IMR-90 (cell line): ENCODE measurements at regions not wholly inside any gene's neighbourhood (a gene's known extent, or its start where the extent isn't known, plus 50 kb on each side); places are given as distances from the start of the nearest gene placed in this dataset.

Source experiments
- ATAC-seq: fragments of 200-7000 bp; cut with Tn5 transposase; 2 replicates; pipeline ENCODE4 v1.9.1; 2020; ENCODE audit warnings: low read depth, mild to moderate bottlenecking, moderate library complexity
- BruUV-seq: library from RNA; stranded (reverse); fragments of 400-500 nt; replicated peaks from 2 replicates; lab custom pipeline; 2021; lab: Mats Ljungman, UMichigan
- CTCF ChIA-PET: fragments of 300-600 bp; formaldehyde crosslinking; extraction: SDS; loops from one replicate; lab custom pipeline; 2021; ENCODE audit warnings: antibody characterized with exemption; lab: Yijun Ruan, JAX
- POLR2A ChIA-PET: fragments of 300-600 bp; sonication (Branson Sonifier 250); formaldehyde crosslinking; loops from one replicate; lab custom pipeline; 2022; ENCODE audit warnings: antibody characterized with exemption; ENCODE audit not compliant: unreplicated experiment; lab: Charles Lee
- DNase-seq: peaks from one replicate; pipeline ENCODE4 v3.0.0; 2013
- H2AFZ ChIP-seq: replicated peaks from 2 replicates; pipeline ENCODE3; 2013; ENCODE audit warnings: low read length, mild to moderate bottlenecking; ENCODE audit not compliant: poor library complexity
- H2AK5ac ChIP-seq: 2 replicates; pipeline ENCODE4 v1.6.1; 2013; ENCODE audit warnings: low read depth, low read length, inconsistent platforms
- H2AK9ac ChIP-seq: replicated peaks from 2 replicates; pipeline ENCODE3; 2013; ENCODE audit warnings: mild to moderate bottlenecking, low read depth, low read length, moderate library complexity; ENCODE audit not compliant: poor library complexity
- H2BK120ac ChIP-seq: 2 replicates; pipeline ENCODE4 v1.6.1; 2013; ENCODE audit warnings: low read depth, low read length, inconsistent platforms
- H2BK15ac ChIP-seq: 3 replicates; pipeline ENCODE4 v1.6.1; 2013; ENCODE audit warnings: low read depth, low read length, inconsistent platforms
- H2BK20ac ChIP-seq: 2 replicates; pipeline ENCODE4 v1.6.1; 2013; ENCODE audit warnings: low read depth, mild to moderate bottlenecking, inconsistent platforms, low read length, moderate library complexity
- H2BK5ac ChIP-seq: 2 replicates; pipeline ENCODE4 v1.6.1; 2013; ENCODE audit warnings: mild to moderate bottlenecking, low read depth, low read length, inconsistent platforms; ENCODE audit not compliant: poor library complexity, severe bottlenecking
- H3K14ac ChIP-seq: replicated peaks from 2 replicates; pipeline ENCODE4 v1.6.1; 2013; ENCODE audit warnings: low read depth, low read length, inconsistent platforms
- H3K18ac ChIP-seq: 2 replicates; pipeline ENCODE4 v1.6.1; 2013; ENCODE audit warnings: low read depth, low read length, control low read depth
- H3K23ac ChIP-seq: 2 replicates; pipeline ENCODE4 v1.6.1; 2013; ENCODE audit warnings: low read depth, low read length, inconsistent platforms
- H3K27ac ChIP-seq: 2 replicates; pipeline ENCODE4 v1.5.1; 2013; ENCODE audit warnings: mild to moderate bottlenecking, control low read depth, low read length; ENCODE audit not compliant: insufficient read depth
- H3K27me3 ChIP-seq: 2 replicates; pipeline ENCODE4 v1.6.1; 2013; ENCODE audit warnings: low read length; ENCODE audit not compliant: control insufficient read depth, insufficient read depth
- H3K36me3 ChIP-seq: 2 replicates; pipeline ENCODE4 v1.6.1; 2013; ENCODE audit warnings: low read length, mixed read lengths; ENCODE audit not compliant: control insufficient read depth, insufficient read depth
- H3K4ac ChIP-seq: 2 replicates; pipeline ENCODE4 v1.6.1; 2013; ENCODE audit warnings: low read depth, low read length, inconsistent platforms
- H3K4me1 ChIP-seq: 2 replicates; pipeline ENCODE4 v1.6.1; 2013; ENCODE audit warnings: low read length, mixed read lengths; ENCODE audit not compliant: control insufficient read depth, insufficient read depth
- H3K4me2 ChIP-seq: 2 replicates; pipeline ENCODE4 v1.6.1; 2013; ENCODE audit warnings: low read depth, mild to moderate bottlenecking, control low read depth, low read length, moderate library complexity
- H3K4me3 ChIP-seq: 2 replicates; pipeline ENCODE4 v1.5.1; 2013; ENCODE audit warnings: low read depth, mild to moderate bottlenecking, control low read depth, low read length, moderate library complexity; ENCODE audit not compliant: insufficient read depth
- H3K56ac ChIP-seq: 2 replicates; pipeline ENCODE4 v1.6.1; 2013; ENCODE audit warnings: low read length, inconsistent platforms; ENCODE audit not compliant: insufficient read depth; ENCODE audit errors: extremely low read depth
- H3K79me1 ChIP-seq, 2 experiments: 2 replicates each; pipeline ENCODE4 v1.6.1; 2013; ENCODE audit warnings: low read length in 2 of 2, inconsistent platforms in 1 of 2, low read depth in 1 of 2
- H3K9ac ChIP-seq: 2 replicates; pipeline ENCODE4 v1.6.1; 2013; ENCODE audit warnings: low read depth, low read length, control low read depth
- H3K9me1 ChIP-seq: 2 replicates; pipeline ENCODE4 v1.6.1; 2013; ENCODE audit warnings: low read length, inconsistent platforms; ENCODE audit not compliant: insufficient read depth
- H3K9me3 ChIP-seq: 2 replicates; pipeline ENCODE4 v1.6.1; 2013; ENCODE audit warnings: low read length; ENCODE audit not compliant: control insufficient read depth, insufficient read depth
- H4K20me1 ChIP-seq: 2 replicates; pipeline ENCODE4 v1.6.1; 2013; ENCODE audit warnings: low read length, inconsistent platforms; ENCODE audit not compliant: insufficient read depth
- H4K5ac ChIP-seq: 2 replicates; pipeline ENCODE4 v1.6.1; 2013; ENCODE audit warnings: mild to moderate bottlenecking, low read depth, low read length, control low read depth
- H4K8ac ChIP-seq, 2 experiments: 2 replicates each; pipeline ENCODE4 v1.6.1; 2013; ENCODE audit warnings: low read depth in 2 of 2, low read length in 2 of 2, control low read depth in 1 of 2, inconsistent platforms in 1 of 2
- H4K91ac ChIP-seq: 2 replicates; pipeline ENCODE4 v1.6.1; 2013; ENCODE audit warnings: low read depth, low read length, inconsistent platforms; ENCODE audit not compliant: insufficient read depth
- BHLHE40 ChIP-seq: fragments of 150-350 bp; IDR thresholded peaks from 2 replicates; pipeline ENCODE4 v1.6.1; 2016; ENCODE audit warnings: mild to moderate bottlenecking, low read depth, low read length
- CHD1 ChIP-seq: IDR thresholded peaks from 2 replicates; pipeline ENCODE4 v1.6.1; 2012; ENCODE audit warnings: low read depth, low read length, improper control_type of control experiment
- FOS ChIP-seq: fragments of 150-350 bp; IDR thresholded peaks from 2 replicates; pipeline ENCODE4 v1.6.1; 2016; ENCODE audit warnings: low read depth, low read length
- MXI1 ChIP-seq: IDR thresholded peaks from 2 replicates; pipeline ENCODE4 v1.6.1; 2012; ENCODE audit warnings: low read depth, mild to moderate bottlenecking, low read length, moderate library complexity, borderline replicate concordance
- NFE2L2 ChIP-seq: fragments of 150-350 bp; IDR thresholded peaks from 2 replicates; pipeline ENCODE4 v1.6.1; 2016; ENCODE audit warnings: low read depth, mild to moderate bottlenecking, low read length
- POLR2A ChIP-seq: IDR thresholded peaks from 2 replicates; pipeline ENCODE4 v1.6.1; 2012; ENCODE audit warnings: mild to moderate bottlenecking, low read depth, low read length
- RFX5 ChIP-seq: IDR thresholded peaks from 2 replicates; pipeline ENCODE4 v1.8.0; 2012; ENCODE audit warnings: low read depth, mild to moderate bottlenecking, low read length, moderate library complexity
- SMC3 ChIP-seq: fragments of 150-350 bp; IDR thresholded peaks from 2 replicates; pipeline ENCODE4 v1.6.1; 2016; ENCODE audit warnings: low read depth, mild to moderate bottlenecking, antibody characterized with exemption, low read length, moderate library complexity
- USF2 ChIP-seq: fragments of 150-350 bp; IDR thresholded peaks from 2 replicates; pipeline ENCODE4 v1.6.1; 2017; ENCODE audit warnings: mild to moderate bottlenecking, antibody characterized with exemption, low read length, low read depth
- WGBS, 2 experiments: methylation state at CpG; one replicate each; pipeline versions ENCODE4 v1.1.5 to v1.1.7; 2013; ENCODE audit warnings: missing lambda C conversion rate in 2 of 2; ENCODE audit not compliant: insufficient read length in 1 of 2; ENCODE audit errors: extremely low coverage in 2 of 2; 5-methylcytosine and 5-hydroxymethylcytosine counted together
- dilution Hi-C: fragments of 300-500 bp; cut with HindIII; formaldehyde crosslinking; loops from one replicate; pipeline ENCODE4 v1.14.3; 2018; ENCODE audit warnings: low sequenced_read_pairs; ENCODE audit not compliant: unreplicated experiment
- in situ Hi-C: fragments of 300-500 bp; cut with MboI; formaldehyde crosslinking; loops from 3 replicates; pipeline ENCODE4 v1.14.3; 2019; ENCODE audit warnings: low sequenced_read_pairs, inconsistent platforms, mixed read lengths
- intact Hi-C: fragments of 100-400 bp; cut with micrococcal nuclease; formaldehyde crosslinking; loops from 2 replicates; pipeline ENCODE4 v1.10.0; 2022
- TF ChIP-seq, protein P1 (sequence below): fragments of 150-350 bp; IDR thresholded peaks from 2 replicates; pipeline ENCODE4 v1.6.1; 2016; ENCODE audit warnings: low read depth, mild to moderate bottlenecking, low read length, moderate library complexity, borderline replicate concordance

GRCh38 chr4:58254291-58254690, 1144.1 kb upstream of the IGFBP7 start:
- Histone ChIP-seq H2BK15ac (no peak overlapping the region), H3K56ac (no peak overlapping the region), H3K79me1 (no peaks in the 10 kb centered on the region), H3K9me3 (peaks cover 6% of the 10 kb centered on the region; the same call in 1 of the 2 replicates), H3K36me3 (no peaks in the 10 kb centered on the region), H2AK5ac (no peak overlapping the region), H4K8ac (no peak overlapping the region), H2BK20ac (no peak overlapping the region), H3K9me1 (no peaks in the 10 kb centered on the region), H3K23ac (no peak overlapping the region), H4K20me1 (no peaks in the 10 kb centered on the region), H4K5ac (no peak overlapping the region), H2AFZ (no peak overlapping the region), H3K4me3 (no peak overlapping the region), H2BK120ac (no peak overlapping the region), H3K27me3 (no peaks in the 10 kb centered on the region), H4K91ac (no peak overlapping the region), H3K9ac (no peak overlapping the region), H2AK9ac (no peak overlapping the region), H3K4me2 (no peak overlapping the region), H3K18ac (no peak overlapping the region), H3K27ac (no peak overlapping the region), H3K14ac (no peak overlapping the region), H3K4ac (no peak overlapping the region), H3K4me1 (no peaks in the 10 kb centered on the region), H2BK5ac (no peak overlapping the region)
- BruUV-seq: no TSS peak
- no peak for TF ChIP-seq NFE2L2
- no peak for TF ChIP-seq USF2
- TF ChIP-seq MXI1: no peak
- TF ChIP-seq, protein P1, sequence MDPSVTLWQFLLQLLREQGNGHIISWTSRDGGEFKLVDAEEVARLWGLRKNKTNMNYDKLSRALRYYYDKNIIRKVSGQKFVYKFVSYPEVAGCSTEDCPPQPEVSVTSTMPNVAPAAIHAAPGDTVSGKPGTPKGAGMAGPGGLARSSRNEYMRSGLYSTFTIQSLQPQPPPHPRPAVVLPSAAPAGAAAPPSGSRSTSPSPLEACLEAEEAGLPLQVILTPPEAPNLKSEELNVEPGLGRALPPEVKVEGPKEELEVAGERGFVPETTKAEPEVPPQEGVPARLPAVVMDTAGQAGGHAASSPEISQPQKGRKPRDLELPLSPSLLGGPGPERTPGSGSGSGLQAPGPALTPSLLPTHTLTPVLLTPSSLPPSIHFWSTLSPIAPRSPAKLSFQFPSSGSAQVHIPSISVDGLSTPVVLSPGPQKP: no peak
- no peak for TF ChIP-seq POLR2A
- no peak for TF ChIP-seq BHLHE40
- no peak for TF ChIP-seq FOS
- TF ChIP-seq RFX5: no peak
- no peak for TF ChIP-seq CHD1
- TF ChIP-seq SMC3: no peak
- WGBS, 2 experiments: 86% methylated on average over 2 of the region's 3 CpGs; no CpG with 5 or more reads in 1 of the 2 experiments
- ChIA-PET CTCF (no interaction called here), POLR2A (no interaction called here)
- intact Hi-C loops: no loop called here
- DNase-seq (no peak), ATAC-seq (no peak)
- in situ Hi-C loops: no loop called here
- dilution Hi-C loops: no loop called here
